Esophagus mucosa (tissue), 1 donor: ENCODE measurements at regions not wholly inside any gene's neighbourhood (a gene's known extent, or its start where the extent isn't known, plus 50 kb on each side); places are given as distances from the start of the nearest gene placed in this dataset.
"Not testable (repeated sequence)": the region's sequence is repeated elsewhere in the genome, so short reads cannot be mapped to it uniquely, and the experiment has no call there.

Experiments
- ATAC-seq: fragments of 200-7000 bp; cut with Tn5 transposase; one replicate; pipeline ENCODE4 v1.9.1; 2020
- donor health status: DM: yes; HTN: yes; CAD: no.

- no peak for ATAC-seq
Measured at GRCh38 chr3:4030624-4031023, 231.4 kb downstream of the LRRN1 start.

- no peak for ATAC-seq
Measured at GRCh38 chr3:4033296-4033695, 234.1 kb downstream of the LRRN1 start.

GRCh38 chr3:4036046-4036445 lies 236.8 kb downstream of the LRRN1 start:
- no peak for ATAC-seq

- ATAC-seq, result no peak
Measured at GRCh38 chr3:4038351-4038750, 239.1 kb downstream of the LRRN1 start.

- no peak for ATAC-seq
Measured at GRCh38 chr3:4042070-4042469, 242.8 kb downstream of the LRRN1 start.

GRCh38 chr3:4042869-4043268 lies 243.6 kb downstream of the LRRN1 start:
- ATAC-seq, result no peak

GRCh38 chr3:4043867-4044575 lies 244.8 kb downstream of the LRRN1 start:
- ATAC-seq, result no peak

- ATAC-seq, result no peak
Measured at GRCh38 chr3:4044619-4045018, 245.4 kb downstream of the LRRN1 start.

GRCh38 chr3:4045756-4046155 lies 246.5 kb downstream of the LRRN1 start:
- ATAC-seq, result no peak

- no peak for ATAC-seq
Measured at GRCh38 chr3:4047366-4047765, 248.1 kb downstream of the LRRN1 start.

GRCh38 chr3:4052706-4053105 lies 250.5 kb upstream of the SETMAR start:
- no peak for ATAC-seq

- no peak for ATAC-seq
Measured at GRCh38 chr3:4053975-4054374, 249.2 kb upstream of the SETMAR start.

- ATAC-seq, result peak; percentile 23
Measured at GRCh38 chr3:4060064-4060463, 243.1 kb upstream of the SETMAR start.

GRCh38 chr3:4060603-4061002 lies 242.6 kb upstream of the SETMAR start:
- ATAC-seq, result no peak

GRCh38 chr3:4061195-4061594 lies 242.0 kb upstream of the SETMAR start:
- no peak for ATAC-seq

GRCh38 chr3:4061783-4062360 lies 241.3 kb upstream of the SETMAR start:
- no peak for ATAC-seq

GRCh38 chr3:4062621-4063020 lies 240.5 kb upstream of the SETMAR start:
- ATAC-seq, result no peak

- ATAC-seq, result no peak
Measured at GRCh38 chr3:4063916-4064574, 239.1 kb upstream of the SETMAR start.

- ATAC-seq, result no peak
Measured at GRCh38 chr3:4065085-4065484, 238.1 kb upstream of the SETMAR start.

- no peak for ATAC-seq
Measured at GRCh38 chr3:4065554-4065953, 237.6 kb upstream of the SETMAR start.

GRCh38 chr3:4067893-4068292 lies 235.3 kb upstream of the SETMAR start:
- no peak for ATAC-seq

GRCh38 chr3:4069796-4070195 lies 233.4 kb upstream of the SETMAR start:
- ATAC-seq, result no peak

- no peak for ATAC-seq
Measured at GRCh38 chr3:4071481-4072184, 231.5 kb upstream of the SETMAR start.

GRCh38 chr3:4077278-4077677 lies 225.9 kb upstream of the SETMAR start:
- not testable (repeated sequence) for ATAC-seq
